Body of pancreas (tissue), 4 donors: ENCODE measurements at regions not wholly inside any gene's neighbourhood (a gene's known extent, or its start where the extent isn't known, plus 50 kb on each side); places are given as distances from the start of the nearest gene placed in this dataset.
"Not testable (repeated sequence)": the region's sequence is repeated elsewhere in the genome, so short reads cannot be mapped to it uniquely, and the experiment has no call there.

Source experiments
- ATAC-seq: fragments of 150-250 bp; one replicate; pipeline ENCODE4 v1.9.1; 2016
- DNase-seq, 4 donors: peaks; one replicate each; pipeline ENCODE4 v3.0.0-alpha.2; 2019
- H3K27ac ChIP-seq, 4 donors: fragments of 200-600 bp; sonication (generic); 1 replicate in 3 of 4; 2 replicates in 1 of 4; pipeline versions ENCODE4 v1.5.1 to v1.6.1; 2016 to 2019; ENCODE audit warnings: mild to moderate bottlenecking in 1 of 4, mixed read lengths in 1 of 4, moderate library complexity in 1 of 4
- H3K27me3 ChIP-seq, 2 donors: fragments of 200-600 bp; sonication (generic); one replicate each; pipeline ENCODE4 v1.6.0; 2016; ENCODE audit warnings: mild to moderate bottlenecking in 1 of 2
- H3K36me3 ChIP-seq, 2 donors: fragments of 200-600 bp; sonication (generic); replicated peaks in 1 of 2; 2 replicates each; pipeline ENCODE4 v1.5.1; 2016; ENCODE audit warnings: low read depth in 2 of 2; ENCODE audit not compliant: insufficient read depth in 1 of 2
- H3K4me1 ChIP-seq: fragments of 200-600 bp; sonication (generic); one replicate; pipeline ENCODE4 v1.6.0; 2016
- H3K4me3 ChIP-seq, 2 donors: fragments of 200-600 bp; sonication (generic); 1 replicate in 1 of 2; 2 replicates in 1 of 2; pipeline ENCODE4 v1.5.1; 2016 to 2019
- H3K9me3 ChIP-seq, 3 donors: fragments of 200-600 bp; sonication (generic); 1 replicate in 2 of 3; 2 replicates in 1 of 3; pipeline ENCODE4 v1.5.1; 2016
- CTCF ChIP-seq, 7 experiments: fragments of 450-650 bp in 4 of 7; fragments of 200-600 bp in 3 of 7; sonication (generic) in 3 of 7; IDR thresholded peaks; one replicate each; pipeline ENCODE4 v1.5.1; 2016 to 2019; ENCODE audit warnings: antibody characterized with exemption in 7 of 7
- POLR2A ChIP-seq, 3 donors: fragments of 450-650 bp; IDR thresholded peaks; one replicate each; pipeline ENCODE4 v1.6.1; 2016; ENCODE audit warnings: antibody characterized with exemption in 3 of 3, mild to moderate bottlenecking in 2 of 3
- WGBS, 2 donors: methylation state at CpG; one replicate each; pipeline ENCODE4 v1.1.5; 2017; 5-methylcytosine and 5-hydroxymethylcytosine counted together
- intact Hi-C: fragments of 100-400 bp; cut with DNase I; formaldehyde crosslinking; loops from one replicate; pipeline ENCODE4 v1.15.1; 2023

DNA sequence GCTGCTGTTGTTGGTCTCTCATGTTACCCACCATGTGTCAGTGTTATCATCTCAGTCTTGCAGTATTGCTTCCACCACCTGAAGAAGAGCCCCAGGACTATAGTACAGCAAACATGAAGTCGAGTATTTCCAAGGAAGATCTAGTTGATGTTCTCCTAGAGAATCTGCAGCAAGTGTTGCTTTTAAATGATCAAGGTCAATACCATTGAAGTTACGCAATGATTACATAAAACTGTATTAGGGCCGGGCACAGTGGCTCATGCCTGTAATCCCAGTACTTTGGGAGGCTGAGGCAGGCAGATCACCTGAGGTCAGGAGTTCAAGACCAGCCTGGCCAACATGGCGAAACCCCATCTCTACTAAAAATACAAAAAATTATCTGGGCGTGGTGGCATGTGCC is 173.9 kb downstream of the TJP1 start:
- H3K36me3 ChIP-seq, H3K4me1 ChIP-seq, H3K9me3 ChIP-seq, H3K27me3 ChIP-seq, intact Hi-C loops, ATAC-seq, H3K4me3 ChIP-seq, DNase-seq, H3K27ac ChIP-seq: not testable (repeated sequence)
- WGBS, 2 donors, result 74 to 82% methylated on average over 5 of the region's 5 CpGs

DNA sequence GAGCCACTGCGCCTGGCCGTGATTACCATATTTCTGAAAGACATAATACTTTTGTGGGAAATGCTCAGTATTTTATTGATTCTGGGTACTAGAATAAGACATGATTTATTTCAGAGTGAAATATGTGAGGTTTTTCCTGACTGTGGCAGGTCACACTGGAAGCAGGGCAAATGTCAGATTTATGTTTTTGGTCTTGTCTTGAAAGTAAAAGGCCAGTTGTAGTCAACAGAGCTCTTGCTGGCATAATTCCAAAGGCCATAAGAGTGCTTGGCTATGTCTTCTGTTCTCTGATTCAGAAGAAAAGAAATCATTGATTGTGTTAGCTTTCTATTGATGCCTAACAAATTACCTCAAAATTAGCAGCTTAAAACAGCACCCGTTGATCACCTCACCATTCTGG is 176.4 kb downstream of the TJP1 start:
- intact Hi-C loops, result no loop called here
- H3K9me3 ChIP-seq, result no peaks in the 10 kb centered on the region
- H3K4me3 ChIP-seq, result no peak overlapping the region
- H3K4me1 ChIP-seq, result no peaks in the 10 kb centered on the region
- H3K36me3 ChIP-seq, result no peaks in the 10 kb centered on the region
- no peak for ATAC-seq
- H3K27me3 ChIP-seq, result no peaks in the 10 kb centered on the region
- H3K27ac ChIP-seq, result no peak overlapping the region
- TF ChIP-seq POLR2A (IDR thresholded peaks at IDR 0.05), result no peak
- TF ChIP-seq CTCF (IDR thresholded peaks at IDR 0.05), result no peak
- no peak for DNase-seq
- 67 to 76% methylated on average over 3 of the region's 3 CpGs for WGBS, 2 donors

DNA sequence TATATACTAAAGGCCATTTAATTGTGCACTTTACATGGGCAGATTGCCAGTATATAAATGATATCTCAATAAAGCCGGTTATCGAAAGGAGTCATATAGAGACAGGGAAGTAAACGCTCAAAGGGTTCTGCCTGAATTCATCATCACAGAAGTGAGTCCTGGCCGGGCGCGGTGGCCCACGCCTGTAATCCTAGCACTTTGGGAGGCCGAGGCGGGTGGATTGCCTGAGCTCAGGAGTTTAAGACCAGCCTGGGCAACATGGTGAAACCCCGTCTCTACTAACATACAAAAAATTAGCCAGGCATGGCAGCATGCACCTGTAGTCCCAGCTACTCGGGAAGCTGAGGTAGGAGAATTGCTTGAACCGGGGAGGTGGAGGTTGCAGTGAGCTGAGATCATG is 177.9 kb downstream of the TJP1 start:
- ATAC-seq, H3K4me1 ChIP-seq, H3K27me3 ChIP-seq, H3K4me3 ChIP-seq, H3K9me3 ChIP-seq, H3K36me3 ChIP-seq, DNase-seq, intact Hi-C loops, H3K27ac ChIP-seq: not testable (repeated sequence)
- WGBS, 2 donors, result 97 to 98% methylated on average over 12 of the region's 12 CpGs

DNA sequence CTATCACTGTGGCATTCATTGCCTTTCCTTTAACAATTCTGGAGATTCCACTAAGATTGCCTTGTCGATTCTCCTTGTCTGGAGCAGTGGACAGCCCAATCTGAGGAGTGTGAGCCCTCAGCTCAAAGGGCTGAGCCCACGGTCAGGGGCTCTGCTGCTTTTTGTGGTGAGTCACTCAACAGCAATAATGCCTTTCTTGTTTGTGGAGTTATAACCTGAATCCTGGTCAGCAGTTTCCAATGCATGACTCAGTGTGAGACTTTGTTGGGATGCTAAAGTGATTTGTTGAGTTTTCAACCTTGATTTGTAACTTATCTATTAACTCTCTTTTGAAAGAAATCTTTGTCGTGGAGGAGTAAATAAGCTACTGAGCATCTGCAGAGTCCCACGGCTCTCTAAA is 183.5 kb downstream of the TJP1 start:
- no peak for ATAC-seq
- no peak for DNase-seq
- Histone ChIP-seq H3K4me1 (peaks cover 30% of the 10 kb centered on the region), H3K27me3 (no peaks in the 10 kb centered on the region), H3K27ac (no peak overlapping the region), H3K36me3 (no peaks in the 10 kb centered on the region), H3K4me3 (no peak overlapping the region), H3K9me3 (no peaks in the 10 kb centered on the region)
- WGBS, 2 donors, result 48 to 61% methylated on average over 4 of the region's 4 CpGs
- intact Hi-C loops, result no loop called here
- TF ChIP-seq CTCF (IDR thresholded peaks at IDR 0.05), result no peak
- TF ChIP-seq POLR2A (IDR thresholded peaks at IDR 0.05), result no peak

DNA sequence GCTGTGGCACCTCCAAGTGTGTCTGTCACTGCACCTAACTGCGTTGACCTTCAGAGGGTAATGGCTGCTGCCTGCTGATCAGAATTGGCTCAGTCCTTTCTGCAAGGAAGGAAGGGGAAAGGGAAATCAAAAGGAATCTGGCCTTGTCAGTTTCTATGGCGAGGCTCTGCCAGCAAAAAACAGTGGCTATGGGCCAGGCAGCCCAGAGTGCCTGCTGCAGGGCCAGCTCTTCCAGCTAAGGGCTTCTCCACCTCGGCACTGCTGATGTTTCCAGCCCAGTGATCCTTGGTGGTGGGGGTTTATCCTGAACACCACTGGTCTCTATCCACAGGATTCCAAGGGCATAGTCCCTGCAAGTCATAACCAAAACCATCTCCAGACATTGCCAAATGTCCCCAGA is 184.3 kb downstream of the TJP1 start:
- WGBS, 2 donors, result 29 to 36% methylated on average over 2 to 3 of the region's 3 CpGs
- Histone ChIP-seq H3K27ac (peak overlapping the region in 3 of 4 donors; percentile 60 to 81 (median 79)), H3K27me3 (no peaks in the 10 kb centered on the region), H3K9me3 (no peaks in the 10 kb centered on the region), H3K36me3 (no peaks in the 10 kb centered on the region), H3K4me1 (peaks cover 32% of the 10 kb centered on the region), H3K4me3 (no peak overlapping the region)
- intact Hi-C loops, result no loop called here
- ATAC-seq (no peak), DNase-seq (peak in 3 of 4 donors; percentile 24 to 67 (median 33))
- TF ChIP-seq POLR2A (IDR thresholded peaks at IDR 0.05), result no peak
- TF ChIP-seq CTCF (IDR thresholded peaks at IDR 0.05), result no peak

GRCh38 chr15:29637555-29637954 is 184.7 kb downstream of the TJP1 start:
- Histone ChIP-seq H3K9me3 (no peaks in the 10 kb centered on the region), H3K27ac (peak overlapping the region in 3 of 4 donors; percentile 60 to 81 (median 79)), H3K27me3 (no peaks in the 10 kb centered on the region), H3K4me1 (peaks cover 37% of the 10 kb centered on the region), H3K4me3 (no peak overlapping the region), H3K36me3 (no peaks in the 10 kb centered on the region)
- no peak for TF ChIP-seq POLR2A (IDR thresholded peaks at IDR 0.05)
- TF ChIP-seq CTCF (IDR thresholded peaks at IDR 0.05), result no peak
- DNase-seq, result no peak
- no peak for ATAC-seq
- intact Hi-C loops, result no loop called here
- 94 to 96% methylated on average over 7 of the region's 7 CpGs for WGBS, 2 donors
